Activated CD8-positive, alpha-beta T cell treated with anti-CD3 and anti-CD28 coated beads, Interleukin-2, amount 10 ng/mL, durations not matched to agents 7 days and 5 days (primary cell): ENCODE measurements at regions not wholly inside any gene's neighbourhood (a gene's known extent, or its start where the extent isn't known, plus 50 kb on each side); places are given as distances from the start of the nearest gene placed in this dataset.

Source experiments
- ATAC-seq: fragments of 150-1000 bp; cut with Tn5 transposase; one replicate; pipeline ENCODE4 v1.10.0; 2021; ENCODE audit warnings: moderate library complexity
- CTCF ChIA-PET: fragments of 350-600 bp; sonication (Branson Sonifier 250); formaldehyde crosslinking; loops from one replicate; lab custom pipeline; 2021; ENCODE audit warnings: antibody characterized with exemption; lab: Charles Lee
- POLR2A ChIA-PET: fragments of 350-600 bp; sonication (Branson Sonifier 250); formaldehyde crosslinking; loops from one replicate; lab custom pipeline; 2021; ENCODE audit warnings: antibody characterized with exemption; lab: Charles Lee
- DNase-seq: peaks from one replicate; pipeline ENCODE4 v3.0.0-alpha.2; 2020
- H3K27ac Mint-ChIP-seq: one replicate; pipeline ENCODE4 v1.8.0; 2021; ENCODE audit warnings: mild to moderate bottlenecking, mixed read lengths
- H3K27me3 Mint-ChIP-seq: one replicate; pipeline ENCODE4 v1.8.0; 2021; ENCODE audit warnings: low read depth, mixed read lengths
- H3K36me3 Mint-ChIP-seq: one replicate; pipeline ENCODE4 v1.8.0; 2021; ENCODE audit warnings: low read depth, mixed read lengths
- H3K4me1 Mint-ChIP-seq: one replicate; pipeline ENCODE4 v1.8.0; 2021; ENCODE audit warnings: low read depth, mixed read lengths
- H3K4me3 Mint-ChIP-seq: one replicate; pipeline ENCODE4 v1.8.0; 2021; ENCODE audit warnings: mild to moderate bottlenecking, mixed read lengths
- H3K9me3 Mint-ChIP-seq: one replicate; pipeline ENCODE4 v1.8.0; 2022; ENCODE audit warnings: mixed read lengths; ENCODE audit not compliant: insufficient read depth

GRCh38 chr6:137775720-137776119 lies 91.3 kb upstream of the TNFAIP3 start:
- Mint-ChIP-seq H3K4me1 (no peaks in the 10 kb centered on the region), H3K9me3 (no peaks in the 10 kb centered on the region), H3K27me3 (peaks cover 2% of the 10 kb centered on the region), H3K27ac (no peak overlapping the region), H3K36me3 (peaks cover 2% of the 10 kb centered on the region), H3K4me3 (no peak overlapping the region)
- CTCF ChIA-PET, result interaction anchor here (1.5 kb wide), 1 partner anchor 19 kb away, joined by 4 read pairs; no protein-coding TSS in a partner anchor
- POLR2A ChIA-PET, result no interaction called here
- DNase-seq (no peak), ATAC-seq (no peak)

DNA sequence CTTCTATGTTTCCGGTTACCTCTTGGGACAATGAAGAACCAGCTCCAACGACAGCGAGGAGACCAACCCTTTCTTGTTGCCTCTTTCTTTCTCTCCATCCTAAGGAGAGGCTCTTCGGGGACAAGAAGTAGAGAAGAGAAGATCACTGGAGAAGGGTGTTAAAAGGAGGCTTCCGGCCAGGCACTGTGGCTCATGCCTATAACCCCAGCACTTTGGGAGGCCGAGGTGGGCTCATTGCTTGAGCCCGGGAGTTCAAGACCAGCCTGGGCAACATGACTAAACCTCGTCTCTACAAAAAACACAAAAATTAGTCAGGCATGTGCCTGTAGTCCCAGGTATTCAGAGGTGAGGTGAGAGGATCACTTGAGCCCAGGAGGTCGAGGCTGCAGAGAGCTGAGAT lies 90.8 kb upstream of the TNFAIP3 start:
- Mint-ChIP-seq H3K27me3 (peaks cover 2% of the 10 kb centered on the region), H3K36me3 (peaks cover 2% of the 10 kb centered on the region), H3K9me3 (no peaks in the 10 kb centered on the region), H3K4me1 (no peaks in the 10 kb centered on the region), H3K4me3 (no peak overlapping the region), H3K27ac (no peak overlapping the region)
- ChIA-PET POLR2A (no interaction called here), CTCF (no interaction called here)
- DNase-seq (no peak), ATAC-seq (no peak)

- H3K36me3 Mint-ChIP-seq, result peaks cover 2% of the 10 kb centered on the region
- ChIA-PET CTCF (no interaction called here), POLR2A (no interaction called here)
- ATAC-seq (no peak), DNase-seq (no peak)
- H3K27ac Mint-ChIP-seq, result no peak overlapping the region
- no peaks in the 10 kb centered on the region for H3K4me1 Mint-ChIP-seq
- peaks cover 2% of the 10 kb centered on the region for H3K27me3 Mint-ChIP-seq
- H3K9me3 Mint-ChIP-seq, result no peaks in the 10 kb centered on the region
- H3K4me3 Mint-ChIP-seq, result no peak overlapping the region
Measured at GRCh38 chr6:137776786-137777686, 90.0 kb upstream of the TNFAIP3 start.

DNA sequence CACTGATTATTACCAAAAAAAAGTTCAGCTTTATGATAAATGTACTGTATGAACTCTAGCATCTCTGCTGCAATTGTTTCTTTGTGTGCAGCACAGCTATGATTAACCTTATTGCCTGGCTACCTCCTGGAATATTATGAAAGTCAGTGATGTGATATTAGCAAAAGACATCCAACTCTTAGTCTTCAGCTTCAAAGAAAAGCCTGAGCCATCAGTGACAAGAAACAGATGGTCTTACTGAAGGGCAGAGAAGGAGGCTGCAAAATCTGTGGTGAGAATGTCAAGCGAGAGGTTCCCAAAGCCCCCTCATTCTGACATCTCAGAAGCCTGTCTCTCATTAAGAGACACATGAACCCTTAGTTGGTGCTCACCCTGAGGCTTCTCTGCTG lies 89.4 kb upstream of the TNFAIP3 start:
- ATAC-seq, result no peak
- Mint-ChIP-seq H3K9me3 (no peaks in the 10 kb centered on the region), H3K27ac (no peak overlapping the region), H3K4me3 (no peak overlapping the region), H3K36me3 (peaks cover 2% of the 10 kb centered on the region), H3K4me1 (no peaks in the 10 kb centered on the region), H3K27me3 (peaks cover 2% of the 10 kb centered on the region)
- ChIA-PET POLR2A (no interaction called here), CTCF (no interaction called here)
- DNase-seq, result no peak

- ChIA-PET CTCF (no interaction called here), POLR2A (no interaction called here)
- ATAC-seq, result no peak
- H3K4me1 Mint-ChIP-seq, result no peaks in the 10 kb centered on the region
- no peak for DNase-seq
- H3K27me3 Mint-ChIP-seq, result peaks cover 2% of the 10 kb centered on the region
- no peak overlapping the region for H3K4me3 Mint-ChIP-seq
- H3K9me3 Mint-ChIP-seq, result peaks cover 4% of the 10 kb centered on the region
- no peak overlapping the region for H3K27ac Mint-ChIP-seq
- peaks cover 3% of the 10 kb centered on the region for H3K36me3 Mint-ChIP-seq
Measured at GRCh38 chr6:137779982-137780381, 87.1 kb upstream of the TNFAIP3 start.

- no peak overlapping the region for H3K4me3 Mint-ChIP-seq
- peaks cover 2% of the 10 kb centered on the region for H3K27me3 Mint-ChIP-seq
- H3K4me1 Mint-ChIP-seq, result no peaks in the 10 kb centered on the region
- DNase-seq, result no peak
- ChIA-PET CTCF (no interaction called here), POLR2A (no interaction called here)
- ATAC-seq, result no peak
- H3K9me3 Mint-ChIP-seq, result peaks cover 4% of the 10 kb centered on the region
- no peak overlapping the region for H3K27ac Mint-ChIP-seq
- peaks cover 3% of the 10 kb centered on the region for H3K36me3 Mint-ChIP-seq
Measured at GRCh38 chr6:137780447-137781034, 86.5 kb upstream of the TNFAIP3 start.

- Mint-ChIP-seq H3K27me3 (peaks cover 2% of the 10 kb centered on the region), H3K4me3 (no peak overlapping the region), H3K9me3 (peaks cover 4% of the 10 kb centered on the region), H3K4me1 (no peaks in the 10 kb centered on the region), H3K27ac (peak overlapping the region; percentile 27), H3K36me3 (peaks cover 3% of the 10 kb centered on the region)
- POLR2A ChIA-PET, result interaction anchor here (1.0 kb wide), 1 partner anchor 75 kb away, joined by 3 read pairs; no protein-coding TSS in a partner anchor
- no peak for ATAC-seq
- CTCF ChIA-PET, result interaction anchor here (1.0 kb wide), 1 partner anchor 18 kb away, joined by 3 read pairs; no protein-coding TSS in a partner anchor
- DNase-seq, result no peak
Measured at GRCh38 chr6:137781639-137782038, 85.4 kb upstream of the TNFAIP3 start.

GRCh38 chr6:137782166-137783039 lies 84.7 kb upstream of the TNFAIP3 start:
- Mint-ChIP-seq H3K27ac (no peak overlapping the region), H3K27me3 (peaks cover under 1% of the 10 kb centered on the region), H3K9me3 (peaks cover 4% of the 10 kb centered on the region), H3K36me3 (peaks cover 3% of the 10 kb centered on the region), H3K4me1 (no peaks in the 10 kb centered on the region), H3K4me3 (no peak overlapping the region)
- ChIA-PET CTCF (interaction anchor here (1.0 to 1.9 kb wide), 2 partner anchors 17 kb away, joined by 3 to 12 read pairs; no protein-coding TSS in a partner anchor), POLR2A (interaction anchor here (1.0 kb wide), 1 partner anchor 74 kb away, joined by 3 read pairs; no protein-coding TSS in a partner anchor)
- no peak for ATAC-seq
- no peak for DNase-seq

DNA sequence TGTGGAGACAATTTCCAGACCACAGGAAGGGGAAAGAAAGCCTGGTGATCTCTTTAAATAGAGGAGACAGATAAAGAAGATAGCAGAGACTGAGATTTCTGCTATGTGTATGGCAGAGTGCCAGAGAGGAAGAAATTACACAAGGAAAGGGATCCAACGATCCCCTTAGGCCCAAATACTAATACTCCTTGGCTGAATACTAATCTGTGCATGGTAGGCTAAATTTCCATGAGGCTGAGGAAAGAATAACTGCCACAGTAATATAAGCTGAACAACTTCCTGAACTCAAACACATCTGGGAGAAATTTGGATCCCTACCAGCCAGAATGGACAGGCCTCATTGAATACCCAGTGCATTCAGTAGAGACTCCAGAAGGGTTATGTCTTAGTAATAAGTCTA lies 83.3 kb upstream of the TNFAIP3 start:
- POLR2A ChIA-PET, result no interaction called here
- H3K27ac Mint-ChIP-seq, result no peak overlapping the region

DNA sequence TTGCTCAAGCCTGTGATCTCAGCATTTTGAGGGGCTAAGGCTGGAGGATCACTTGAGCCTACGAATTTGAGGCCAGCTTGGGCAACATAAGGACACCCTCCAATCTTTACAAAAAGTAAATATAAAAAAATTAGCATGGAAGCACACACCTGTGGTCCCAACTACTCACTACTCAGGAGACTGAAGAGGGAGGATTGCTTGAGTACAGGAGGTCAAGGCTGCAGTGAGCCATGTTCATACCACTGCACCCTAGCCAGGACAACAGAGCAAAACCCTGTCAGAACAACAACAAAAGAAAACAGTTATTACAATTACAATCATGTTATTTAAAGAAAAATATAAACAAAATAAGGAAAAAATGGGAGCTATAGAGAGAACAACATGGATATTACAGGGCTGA lies 82.5 kb upstream of the TNFAIP3 start:
- H3K4me1 Mint-ChIP-seq, result peaks cover 5% of the 10 kb centered on the region
- ChIA-PET POLR2A (no interaction called here), CTCF (interaction anchor here (1.3 kb wide), 2 partner anchors 15 to 83 kb away, joined by 3 read pairs; partner anchors contain the start of gene TNFAIP3)

More for the DNA sequence above, 83.3 kb upstream of the TNFAIP3 start:
- DNase-seq (no peak), ATAC-seq (no peak)
- Mint-ChIP-seq H3K4me3 (no peak overlapping the region), H3K36me3 (peaks cover 3% of the 10 kb centered on the region), H3K9me3 (peaks cover 4% of the 10 kb centered on the region), H3K27me3 (no peaks in the 10 kb centered on the region), H3K4me1 (peaks cover 5% of the 10 kb centered on the region)
- CTCF ChIA-PET, result interaction anchor here (1.0 to 1.9 kb wide), 3 partner anchors 16 to 83 kb away, joined by 3 to 12 read pairs (median 3); partner anchors contain the start of gene TNFAIP3

GRCh38 chr6:137787016-137787415 lies 80.0 kb upstream of the TNFAIP3 start:
- peaks cover 4% of the 10 kb centered on the region for H3K9me3 Mint-ChIP-seq
- no peaks in the 10 kb centered on the region for H3K27me3 Mint-ChIP-seq
- H3K27ac Mint-ChIP-seq, result no peak overlapping the region
- POLR2A ChIA-PET, result no interaction called here
- no peak overlapping the region for H3K4me3 Mint-ChIP-seq
- H3K36me3 Mint-ChIP-seq, result peaks cover 3% of the 10 kb centered on the region
- H3K4me1 Mint-ChIP-seq, result peaks cover 29% of the 10 kb centered on the region
- DNase-seq, result no peak
- CTCF ChIA-PET, result interaction anchor here (1.1 to 3.0 kb wide), 4 partner anchors 12 to 125 kb away, joined by 3 to 17 read pairs (median 4); no protein-coding TSS in a partner anchor
- ATAC-seq, result no peak

More for the DNA sequence above, 82.5 kb upstream of the TNFAIP3 start:
- Mint-ChIP-seq H3K9me3 (peaks cover 4% of the 10 kb centered on the region), H3K27me3 (no peaks in the 10 kb centered on the region), H3K4me3 (no peak overlapping the region), H3K27ac (no peak overlapping the region), H3K36me3 (peaks cover 3% of the 10 kb centered on the region)
- DNase-seq (no peak), ATAC-seq (no peak)
